DMS114 treated with DMSO at 0.1 percent for 48 hours (cell line): ENCODE measurements at regions not wholly inside any gene's neighbourhood (a gene's known extent, or its start where the extent isn't known, plus 50 kb on each side); places are given as distances from the start of the nearest gene placed in this dataset.

Experiments
- DNase-seq: peaks from one replicate; lab custom pipeline; 2025; ENCODE audit not compliant: unreplicated experiment; lab: John Stamatoyannopoulos, UW

GRCh38 chr9:116094846-116095245 lies 58.7 kb upstream of the PAPPA start:
- DNase-seq = no peak

- DNase-seq = no peak
These were observed 58.2 kb upstream of the PAPPA start for GRCh38 chr9:116095403-116095802.

GRCh38 chr9:116096046-116096445 lies 57.5 kb upstream of the PAPPA start:
- no peak for DNase-seq

- no peak for DNase-seq
These were observed 56.7 kb upstream of the PAPPA start for GRCh38 chr9:116096853-116097252.

GRCh38 chr9:116098476-116098875 lies 55.1 kb upstream of the PAPPA start:
- no peak for DNase-seq

GRCh38 chr9:116099821-116100220 lies 53.8 kb upstream of the PAPPA start:
- DNase-seq = no peak

GRCh38 chr9:116100711-116101121 lies 52.9 kb upstream of the PAPPA start:
- no peak for DNase-seq

- no peak for DNase-seq
These were observed 52.1 kb upstream of the PAPPA start for GRCh38 chr9:116101516-116101915.

GRCh38 chr9:116102596-116102995 lies 51.0 kb upstream of the PAPPA start:
- DNase-seq = no peak
